GM23248 (cell line): ENCODE measurements at regions not wholly inside any gene's neighbourhood (a gene's known extent, or its start where the extent isn't known, plus 50 kb on each side); places are given as distances from the start of the nearest gene placed in this dataset.
"Not testable (repeated sequence)": the region's sequence is repeated elsewhere in the genome, so short reads cannot be mapped to it uniquely, and the experiment has no call there.

Source experiments
- DNase-seq: peaks from one replicate; pipeline ENCODE4 v3.0.0-alpha.2; 2015
- H2AFZ ChIP-seq: fragments of 200-600 bp; sonication (generic); 2 replicates; pipeline ENCODE4 v1.6.1; 2016; ENCODE audit warnings: antibody characterized with exemption
- H3F3A ChIP-seq: fragments of 200-600 bp; sonication (generic); 2 replicates; pipeline ENCODE4 v1.6.1; 2016; ENCODE audit warnings: mild to moderate bottlenecking, antibody characterized with exemption, mixed run types; ENCODE audit not compliant: insufficient read depth
- H3K27ac ChIP-seq: fragments of 200-600 bp; sonication (generic); 2 replicates; pipeline ENCODE4 v1.5.1; 2016; ENCODE audit warnings: mild to moderate bottlenecking
- H3K27me3 ChIP-seq: fragments of 200-600 bp; sonication (generic); replicated peaks from 2 replicates; pipeline ENCODE4 v1.6.1; 2016; ENCODE audit warnings: mild to moderate bottlenecking; ENCODE audit not compliant: insufficient read depth
- H3K36me3 ChIP-seq: fragments of 200-600 bp; sonication (generic); 2 replicates; pipeline ENCODE4 v1.6.1; 2016; ENCODE audit warnings: low read depth, mild to moderate bottlenecking
- H3K4me1 ChIP-seq: fragments of 200-600 bp; sonication (generic); 2 replicates; pipeline ENCODE4 v1.6.1; 2016; ENCODE audit warnings: mild to moderate bottlenecking; ENCODE audit not compliant: insufficient read depth
- H3K4me2 ChIP-seq: fragments of 200-600 bp; sonication (generic); one replicate; pipeline ENCODE4 v1.6.1; 2016; ENCODE audit warnings: mild to moderate bottlenecking; ENCODE audit not compliant: unreplicated experiment
- H3K4me3 ChIP-seq: fragments of 200-600 bp; sonication (generic); 2 replicates; pipeline ENCODE4 v1.5.1; 2016; ENCODE audit warnings: mild to moderate bottlenecking
- H3K79me2 ChIP-seq: fragments of 200-600 bp; sonication (generic); 2 replicates; pipeline ENCODE4 v1.6.1; 2016; ENCODE audit warnings: mild to moderate bottlenecking; ENCODE audit not compliant: insufficient read depth
- H3K9ac ChIP-seq: fragments of 200-600 bp; sonication (generic); 2 replicates; pipeline ENCODE4 v1.6.1; 2016; ENCODE audit warnings: mild to moderate bottlenecking
- H3K9me2 ChIP-seq: fragments of 200-600 bp; sonication (generic); 2 replicates; pipeline ENCODE4 v1.6.1; 2016; ENCODE audit warnings: mixed run types, mild to moderate bottlenecking, moderate library complexity; ENCODE audit not compliant: insufficient read depth
- H3K9me3 ChIP-seq: fragments of 200-600 bp; sonication (generic); one replicate; pipeline ENCODE4 v1.6.1; 2017; ENCODE audit warnings: low read depth
- H4K20me1 ChIP-seq: fragments of 200-600 bp; sonication (generic); 2 replicates; pipeline ENCODE4 v1.6.0; 2016; ENCODE audit not compliant: insufficient read depth
- EZH2 ChIP-seq: fragments of 200-600 bp; sonication (generic); IDR thresholded peaks from 2 replicates; pipeline ENCODE4 v1.6.1; 2018; ENCODE audit warnings: antibody characterized with exemption, mild to moderate bottlenecking; ENCODE audit not compliant: insufficient read depth, poor library complexity, severe bottlenecking
- EZH2phosphoT487 ChIP-seq: fragments of 200-600 bp; sonication (generic); IDR thresholded peaks from 2 replicates; pipeline ENCODE4 v1.6.1; 2018; ENCODE audit warnings: antibody characterized with exemption, moderate library complexity, mild to moderate bottlenecking, low read depth; ENCODE audit not compliant: insufficient read depth
- WGBS, 2 experiments: methylation state at CpG; one replicate each; pipeline ENCODE4 v1.1.6; 2015 to 2017; ENCODE audit warnings: low lambda C conversion rate in 2 of 2, low coverage in 1 of 2; ENCODE audit errors: missing lambda C conversion rate in 2 of 2; 5-methylcytosine and 5-hydroxymethylcytosine counted together
- in situ Hi-C: fragments of 300-500 bp; cut with MboI; formaldehyde crosslinking; loops from 2 replicates; pipeline ENCODE4 v1.15.0; 2020

DNA sequence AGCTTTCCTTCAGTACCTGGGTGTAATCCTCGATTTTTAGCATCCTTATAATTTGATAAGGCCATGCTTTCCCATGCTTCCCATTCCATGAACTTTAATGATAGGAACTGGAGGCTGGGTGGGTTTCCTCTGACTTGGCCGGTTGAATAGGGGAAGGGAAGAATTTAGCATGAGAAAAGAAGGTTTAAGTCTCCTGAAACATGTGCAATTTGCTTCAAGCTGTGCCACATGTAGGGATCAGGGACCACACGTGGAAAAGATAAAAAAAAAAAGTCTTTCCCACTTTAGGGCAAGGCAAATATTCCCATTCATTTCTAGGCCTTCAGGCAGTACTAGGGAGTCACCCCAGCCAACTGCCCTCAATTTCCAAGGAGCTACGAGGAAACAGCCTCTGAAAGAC, 900.3 kb downstream of the DSC3 start:
- Histone ChIP-seq H3K4me1 (no peaks in the 10 kb centered on the region), H3F3A (no peaks in the 10 kb centered on the region), H2AFZ (no peak overlapping the region), H3K4me2 (no peak overlapping the region), H3K79me2 (no peaks in the 10 kb centered on the region), H3K36me3 (no peaks in the 10 kb centered on the region), H3K27ac (no peak overlapping the region), H4K20me1 (no peaks in the 10 kb centered on the region), H3K27me3 (no peaks in the 10 kb centered on the region), H3K9ac (no peak overlapping the region), H3K9me3 (no peaks in the 10 kb centered on the region), H3K4me3 (no peak overlapping the region), H3K9me2 (no peaks in the 10 kb centered on the region)
- TF ChIP-seq EZH2 (no peak), EZH2phosphoT487 (no peak)
- no peak for DNase-seq
- WGBS, 2 experiments: 14 to 15% methylated on average over 4 of the region's 4 CpGs
- in situ Hi-C loops: no loop called here

GRCh38 chr18:30141506-30141905, 901.0 kb downstream of the DSC3 start:
- H2AFZ ChIP-seq, H3K4me3 ChIP-seq, H3K27ac ChIP-seq, H3K9me3 ChIP-seq, H3K79me2 ChIP-seq, H3K4me1 ChIP-seq, H4K20me1 ChIP-seq, H3K9ac ChIP-seq, H3K36me3 ChIP-seq, DNase-seq, H3K4me2 ChIP-seq, H3K9me2 ChIP-seq, H3F3A ChIP-seq, in situ Hi-C loops, H3K27me3 ChIP-seq: not testable (repeated sequence)
- 31 to 38% methylated on average over 5 of the region's 5 CpGs for WGBS, 2 experiments

DNA sequence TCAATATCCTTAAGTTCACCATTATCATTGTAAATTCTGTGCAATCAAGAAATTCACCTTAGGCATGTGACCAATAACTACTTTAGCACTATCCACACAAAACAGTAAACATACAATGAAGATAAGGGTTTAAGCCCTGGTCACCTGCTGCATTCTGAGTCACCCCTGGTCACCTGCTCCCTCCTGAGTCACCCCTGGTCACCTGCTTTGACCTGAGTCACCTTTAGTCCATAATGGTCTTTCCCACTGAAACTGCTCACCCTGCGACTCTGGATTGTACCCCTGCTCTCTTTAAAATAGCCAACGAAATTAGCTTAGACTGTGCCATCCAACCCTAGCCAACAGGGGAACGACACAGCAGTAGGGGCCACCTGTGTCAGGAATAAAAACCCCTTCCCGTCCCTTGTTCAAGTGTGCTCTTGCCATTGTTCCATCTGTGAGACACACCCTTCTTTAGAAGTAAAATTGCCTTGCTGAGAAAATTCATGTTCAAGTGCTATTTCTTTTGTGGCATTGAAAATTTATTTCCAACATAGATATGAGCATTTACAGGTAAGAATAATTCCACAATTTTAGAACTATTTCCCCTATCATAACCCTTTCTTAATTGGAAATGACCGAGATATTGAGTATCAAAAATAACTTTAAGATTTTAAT, 902.8 kb downstream of the DSC3 start:
- Histone ChIP-seq H3F3A (no peaks in the 10 kb centered on the region), H3K36me3 (no peaks in the 10 kb centered on the region), H3K4me3 (no peak overlapping the region), H3K9ac (no peak overlapping the region), H3K27ac (no peak overlapping the region), H3K4me1 (no peaks in the 10 kb centered on the region), H3K79me2 (no peaks in the 10 kb centered on the region), H3K27me3 (no peaks in the 10 kb centered on the region), H4K20me1 (no peaks in the 10 kb centered on the region), H3K9me3 (no peaks in the 10 kb centered on the region), H2AFZ (no peak overlapping the region), H3K4me2 (no peak overlapping the region), H3K9me2 (no peaks in the 10 kb centered on the region)
- TF ChIP-seq EZH2 (no peak), EZH2phosphoT487 (no peak)
- no peak for DNase-seq
- 12 to 13% methylated on average over 5 of the region's 5 CpGs for WGBS, 2 experiments
- in situ Hi-C loops: no loop called here

DNA sequence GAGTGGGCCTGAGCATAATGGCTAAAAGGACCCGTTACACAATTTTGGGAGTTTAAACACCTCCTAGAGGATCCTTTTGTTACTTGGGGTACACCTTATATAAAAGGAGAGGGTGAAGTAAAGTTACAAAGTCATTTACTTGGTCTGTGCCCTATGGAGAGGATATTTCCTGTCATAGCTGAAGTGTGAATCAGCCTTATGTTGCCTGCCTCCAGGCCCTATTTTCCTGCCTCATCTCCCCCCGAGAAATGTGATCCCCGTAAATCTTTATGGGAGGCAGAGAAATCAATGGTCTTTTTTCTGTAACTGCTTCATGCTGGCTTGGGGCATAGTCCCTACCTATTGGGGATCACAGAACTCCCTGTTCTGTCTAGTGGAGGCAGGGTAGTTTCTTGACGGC, 906.6 kb downstream of the DSC3 start:
- in situ Hi-C loops: no loop called here
- WGBS, 2 experiments: 41 to 43% methylated on average over 4 of the region's 4 CpGs

GRCh38 chr18:30134020-30134419, 908.5 kb downstream of the DSC3 start:
- H3K27me3 ChIP-seq: no peaks in the 10 kb centered on the region
- no peak overlapping the region for H3K4me3 ChIP-seq
- no peak overlapping the region for H3K9ac ChIP-seq
- H3K36me3 ChIP-seq: no peaks in the 10 kb centered on the region
- no peaks in the 10 kb centered on the region for H3K9me2 ChIP-seq
- H3K79me2 ChIP-seq: no peaks in the 10 kb centered on the region
- H3K27ac ChIP-seq: no peak overlapping the region
- H4K20me1 ChIP-seq: no peaks in the 10 kb centered on the region
- DNase-seq: no peak
- no peaks in the 10 kb centered on the region for H3K9me3 ChIP-seq
- 37 to 38% methylated on average over 2 of the region's 2 CpGs for WGBS, 2 experiments
- H2AFZ ChIP-seq: no peak overlapping the region
- 0 out of 2 replicates have a peak, but pooled peaks cover 9% of the 10 kb centered on the region for H3K4me1 ChIP-seq
- H3F3A ChIP-seq: no peaks in the 10 kb centered on the region
- in situ Hi-C loops: no loop called here
- no peak overlapping the region for H3K4me2 ChIP-seq
- no peak for TF ChIP-seq EZH2phosphoT487

More for the DNA sequence above, 906.6 kb downstream of the DSC3 start:
- Histone ChIP-seq H3F3A (no peaks in the 10 kb centered on the region), H3K4me1 (0 out of 2 replicates have a peak, but pooled peaks cover 9% of the 10 kb centered on the region), H3K9me2 (no peaks in the 10 kb centered on the region), H3K9me3 (no peaks in the 10 kb centered on the region), H3K36me3 (no peaks in the 10 kb centered on the region), H2AFZ (no peak overlapping the region), H4K20me1 (no peaks in the 10 kb centered on the region), H3K79me2 (no peaks in the 10 kb centered on the region), H3K9ac (no peak overlapping the region), H3K4me3 (no peak overlapping the region), H3K27me3 (no peaks in the 10 kb centered on the region), H3K4me2 (no peak overlapping the region), H3K27ac (no peak overlapping the region)
- DNase-seq: no peak
- TF ChIP-seq EZH2 (no peak), EZH2phosphoT487 (no peak)
